ENCODE measurements at regions not wholly inside any gene's neighbourhood (a gene's known extent, or its start where the extent isn't known, plus 50 kb on each side); places are given as distances from the start of the nearest gene placed in this dataset.

DNA sequence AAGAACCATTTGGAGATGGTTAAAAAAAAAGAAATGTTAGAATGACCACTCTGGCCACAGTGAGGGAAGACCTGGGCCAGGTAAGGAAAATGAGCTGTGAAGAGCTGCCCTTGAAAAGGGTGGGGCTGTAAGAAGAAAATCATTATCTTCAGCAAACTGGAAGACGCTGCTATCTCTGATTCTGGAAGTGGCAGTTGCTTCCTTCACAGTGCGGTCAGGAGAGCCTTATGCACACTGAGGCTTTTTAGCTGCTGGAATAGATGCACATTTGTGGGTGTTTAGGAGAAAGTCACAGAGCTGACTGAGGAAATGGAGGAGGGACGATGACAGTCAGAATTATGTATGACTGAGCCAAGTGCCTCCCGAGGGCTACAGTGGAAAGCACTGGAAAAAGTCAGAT is 91.6 kb downstream of the TBX19 start:
- Histone ChIP-seq H3K36me3 (no peaks in the 10 kb centered on the region), H3K4me3 (no peak overlapping the region), H3K27me3 (no peaks in the 10 kb centered on the region), H3K9me3 (no peaks in the 10 kb centered on the region), H3K27ac (no peak overlapping the region), H3K4me1 (no peaks in the 10 kb centered on the region)
- no peak for TF ChIP-seq POLR2A (IDR thresholded peaks at IDR 0.05)
- TF ChIP-seq, protein P1, sequence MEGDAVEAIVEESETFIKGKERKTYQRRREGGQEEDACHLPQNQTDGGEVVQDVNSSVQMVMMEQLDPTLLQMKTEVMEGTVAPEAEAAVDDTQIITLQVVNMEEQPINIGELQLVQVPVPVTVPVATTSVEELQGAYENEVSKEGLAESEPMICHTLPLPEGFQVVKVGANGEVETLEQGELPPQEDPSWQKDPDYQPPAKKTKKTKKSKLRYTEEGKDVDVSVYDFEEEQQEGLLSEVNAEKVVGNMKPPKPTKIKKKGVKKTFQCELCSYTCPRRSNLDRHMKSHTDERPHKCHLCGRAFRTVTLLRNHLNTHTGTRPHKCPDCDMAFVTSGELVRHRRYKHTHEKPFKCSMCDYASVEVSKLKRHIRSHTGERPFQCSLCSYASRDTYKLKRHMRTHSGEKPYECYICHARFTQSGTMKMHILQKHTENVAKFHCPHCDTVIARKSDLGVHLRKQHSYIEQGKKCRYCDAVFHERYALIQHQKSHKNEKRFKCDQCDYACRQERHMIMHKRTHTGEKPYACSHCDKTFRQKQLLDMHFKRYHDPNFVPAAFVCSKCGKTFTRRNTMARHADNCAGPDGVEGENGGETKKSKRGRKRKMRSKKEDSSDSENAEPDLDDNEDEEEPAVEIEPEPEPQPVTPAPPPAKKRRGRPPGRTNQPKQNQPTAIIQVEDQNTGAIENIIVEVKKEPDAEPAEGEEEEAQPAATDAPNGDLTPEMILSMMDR (IDR thresholded peaks at IDR 0.05), result no peak
- TF ChIP-seq EP300 (IDR thresholded peaks at IDR 0.05), result no peak
- no peak for DNase-seq (ENCODE audit: low spot score in 2 of 2)
- WGBS, 2 donors, result 71 to 83% methylated on average over 4 of the region's 4 CpGs

DNA sequence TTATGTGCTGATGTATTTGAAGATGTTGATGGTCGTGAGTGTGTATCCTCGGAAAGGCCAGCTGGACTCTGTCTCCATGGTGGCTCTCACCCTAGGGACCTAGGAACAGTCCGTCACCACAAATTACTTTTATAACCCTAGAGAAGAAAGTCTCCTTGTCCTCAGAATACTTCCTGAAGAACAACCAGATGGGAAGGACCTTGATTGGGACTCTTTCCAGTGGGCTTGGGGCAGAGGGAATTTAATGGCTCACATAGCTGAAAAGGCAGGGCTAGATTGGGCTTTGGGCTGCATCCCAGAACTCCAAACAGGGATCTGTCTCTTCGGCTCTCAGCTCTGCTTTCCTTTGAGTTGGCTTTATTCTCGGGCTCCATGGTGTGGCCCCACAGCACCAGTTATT is 90.8 kb downstream of the TBX19 start:
- H3K4me1 ChIP-seq, result no peaks in the 10 kb centered on the region
- no peak overlapping the region for H3K4me3 ChIP-seq
- no peaks in the 10 kb centered on the region for H3K36me3 ChIP-seq
- no peak for DNase-seq (ENCODE audit: low spot score in 2 of 2)
- H3K27ac ChIP-seq, result no peak overlapping the region
- 64 to 77% methylated on average over 5 of the region's 5 CpGs for WGBS, 2 donors
- TF ChIP-seq, protein P1 (IDR thresholded peaks at IDR 0.05), result no peak
- TF ChIP-seq POLR2A (IDR thresholded peaks at IDR 0.05) (no peak), EP300 (IDR thresholded peaks at IDR 0.05) (no peak)
- no peaks in the 10 kb centered on the region for H3K27me3 ChIP-seq
- no peaks in the 10 kb centered on the region for H3K9me3 ChIP-seq

DNA sequence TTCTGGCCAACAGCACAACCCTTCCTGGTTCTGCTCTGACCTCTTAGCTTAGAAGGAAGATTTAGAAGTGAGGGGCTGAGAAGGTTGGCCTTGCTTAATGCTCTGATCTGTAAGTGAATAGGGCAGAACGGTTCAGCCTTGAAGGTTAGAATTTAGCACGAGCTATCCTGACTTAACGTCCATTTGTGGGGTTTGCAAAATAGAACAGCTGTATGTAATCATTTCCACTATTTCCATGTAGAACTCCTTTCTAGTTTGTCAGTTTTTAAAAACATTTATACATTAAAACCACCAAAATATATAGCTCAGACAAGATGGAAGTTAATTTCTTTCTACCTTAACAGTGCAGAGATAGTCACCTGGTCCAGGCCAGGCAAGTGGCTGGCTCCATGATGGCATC is 89.9 kb downstream of the TBX19 start:
- H3K27ac ChIP-seq, result no peak overlapping the region
- 76 to 82% methylated on average over 3 of the region's 3 CpGs for WGBS, 2 donors
- DNase-seq (ENCODE audit: low spot score in 2 of 2), result no peak

DNA sequence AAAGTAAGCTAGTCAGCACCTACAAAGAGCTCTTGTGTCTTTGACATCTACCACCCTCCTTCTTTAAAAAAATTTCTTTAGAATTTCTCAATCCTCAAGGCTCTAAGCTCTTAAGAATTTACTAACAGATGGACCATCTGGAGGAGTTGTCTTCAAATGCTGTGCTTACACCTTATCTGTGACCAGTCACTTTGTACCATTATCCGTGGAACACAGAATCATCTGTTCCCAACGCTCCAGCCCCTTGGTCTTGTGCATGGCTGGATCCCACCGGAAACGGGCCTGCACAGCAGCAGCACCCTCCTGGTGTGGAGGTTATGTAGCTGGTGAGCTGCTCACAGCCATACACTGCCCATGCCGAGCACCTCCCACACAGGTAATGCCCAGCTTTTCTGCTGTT is 89.0 kb downstream of the TBX19 start:
- TF ChIP-seq POLR2A (IDR thresholded peaks at IDR 0.05), result no peak
- TF ChIP-seq EP300 (IDR thresholded peaks at IDR 0.05), result no peak
- TF ChIP-seq, protein P1 (IDR thresholded peaks at IDR 0.05), result no peak
- DNase-seq (ENCODE audit: low spot score in 2 of 2), result no peak
- Histone ChIP-seq H3K27me3 (no peaks in the 10 kb centered on the region), H3K36me3 (no peaks in the 10 kb centered on the region), H3K4me1 (no peaks in the 10 kb centered on the region), H3K9me3 (no peaks in the 10 kb centered on the region), H3K27ac (no peak overlapping the region), H3K4me3 (no peak overlapping the region)
- WGBS, 2 donors, result 78 to 94% methylated on average over 5 of the region's 5 CpGs

More for the DNA sequence above, 89.9 kb downstream of the TBX19 start:
- Histone ChIP-seq H3K36me3 (no peaks in the 10 kb centered on the region), H3K9me3 (no peaks in the 10 kb centered on the region), H3K4me1 (no peaks in the 10 kb centered on the region), H3K27me3 (no peaks in the 10 kb centered on the region), H3K4me3 (no peak overlapping the region)
- TF ChIP-seq, protein P1 (IDR thresholded peaks at IDR 0.05), result no peak
- TF ChIP-seq POLR2A (IDR thresholded peaks at IDR 0.05) (no peak), EP300 (IDR thresholded peaks at IDR 0.05) (no peak)

DNA sequence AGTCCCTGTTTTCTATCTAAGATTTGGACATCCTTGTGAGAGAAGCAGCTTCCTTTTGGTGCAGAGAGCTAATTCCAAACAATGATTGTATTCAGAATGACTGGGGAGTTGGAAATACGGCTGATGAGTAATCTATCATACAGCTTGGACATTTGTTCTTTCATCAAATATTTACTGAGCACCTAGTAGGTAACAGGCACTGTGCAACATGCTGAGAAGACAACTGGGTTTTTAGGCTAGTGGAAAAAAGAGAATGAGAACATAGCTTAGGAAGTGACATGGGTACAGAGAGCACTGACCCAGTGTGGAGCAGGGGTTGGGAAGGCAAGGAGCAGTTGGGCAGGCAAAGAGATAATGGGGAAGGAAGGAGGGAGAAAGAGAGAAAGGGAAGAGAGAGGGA is 87.5 kb downstream of the TBX19 start:
- TF ChIP-seq, protein P1 (IDR thresholded peaks at IDR 0.05), result no peak
- TF ChIP-seq POLR2A (IDR thresholded peaks at IDR 0.05) (no peak), EP300 (IDR thresholded peaks at IDR 0.05) (no peak)
- H3K27ac ChIP-seq, result no peak overlapping the region
- no peak for DNase-seq (ENCODE audit: low spot score in 2 of 2)
- H3K27me3 ChIP-seq, result no peaks in the 10 kb centered on the region
- H3K36me3 ChIP-seq, result no peaks in the 10 kb centered on the region
- WGBS, 2 donors, result 55 to 64% methylated on average over 1 of the region's 1 CpG
- H3K9me3 ChIP-seq, result no peaks in the 10 kb centered on the region
- H3K4me1 ChIP-seq, result no peaks in the 10 kb centered on the region
- H3K4me3 ChIP-seq, result no peak overlapping the region

Measured in tibial nerve (tissue), 4 donors.